Activated CD4-positive, alpha-beta T cell treated with anti-CD3 and anti-CD28 coated beads, Interleukin-2, amount 10 ng/mL, durations not matched to agents 7 days and 5 days (primary cell): ENCODE measurements at regions not wholly inside any gene's neighbourhood (a gene's known extent, or its start where the extent isn't known, plus 50 kb on each side); places are given as distances from the start of the nearest gene placed in this dataset.

Experiments used
- CTCF ChIA-PET: fragments of 350-600 bp; sonication (Branson Sonifier 250); formaldehyde crosslinking; loops from one replicate; lab custom pipeline; 2021; ENCODE audit warnings: antibody characterized with exemption; lab: Charles Lee
- POLR2A ChIA-PET: fragments of 350-600 bp; sonication (Branson Sonifier 250); formaldehyde crosslinking; loops from one replicate; lab custom pipeline; 2021; ENCODE audit warnings: antibody characterized with exemption; lab: Charles Lee
- DNase-seq: peaks from one replicate; pipeline ENCODE4 v3.0.0-alpha.2; 2020
- H3K27ac Mint-ChIP-seq: one replicate; pipeline ENCODE4 v1.8.0; 2021; ENCODE audit warnings: mild to moderate bottlenecking, moderate library complexity, mixed read lengths
- H3K27me3 Mint-ChIP-seq: one replicate; pipeline ENCODE4 v1.8.0; 2021; ENCODE audit warnings: mixed read lengths
- H3K36me3 Mint-ChIP-seq: one replicate; pipeline ENCODE4 v1.8.0; 2021; ENCODE audit warnings: low read depth, mixed read lengths
- H3K4me1 Mint-ChIP-seq: one replicate; pipeline ENCODE4 v1.8.0; 2021; ENCODE audit warnings: mixed read lengths
- H3K4me3 Mint-ChIP-seq: one replicate; pipeline ENCODE4 v1.8.0; 2021; ENCODE audit warnings: mild to moderate bottlenecking, moderate library complexity, mixed read lengths
- H3K9me3 Mint-ChIP-seq: one replicate; pipeline ENCODE4 v1.8.0; 2021; ENCODE audit warnings: mixed read lengths

GRCh38 chr20:40173872-40174271 lies 515.2 kb downstream of the MAFB start:
- no peak for DNase-seq
- POLR2A ChIA-PET: no interaction called here
- no peak overlapping the region for H3K4me3 Mint-ChIP-seq
- H3K9me3 Mint-ChIP-seq: no peaks in the 10 kb centered on the region
- CTCF ChIA-PET: interaction anchor here (0.9 kb wide), 1 partner anchor 14 kb away, joined by 3 read pairs; no protein-coding TSS in a partner anchor
- no peaks in the 10 kb centered on the region for H3K4me1 Mint-ChIP-seq
- H3K36me3 Mint-ChIP-seq: no peaks in the 10 kb centered on the region
- H3K27me3 Mint-ChIP-seq: no peaks in the 10 kb centered on the region
- H3K27ac Mint-ChIP-seq: no peak overlapping the region

GRCh38 chr20:40168981-40169620 lies 519.9 kb downstream of the MAFB start:
- Mint-ChIP-seq H3K4me1 (no peaks in the 10 kb centered on the region), H3K36me3 (no peaks in the 10 kb centered on the region), H3K27me3 (no peaks in the 10 kb centered on the region), H3K9me3 (no peaks in the 10 kb centered on the region), H3K4me3 (no peak overlapping the region), H3K27ac (no peak overlapping the region)
- ChIA-PET CTCF (no interaction called here), POLR2A (no interaction called here)
- no peak for DNase-seq

GRCh38 chr20:40161391-40161790 lies 527.6 kb downstream of the MAFB start:
- DNase-seq: no peak
- Mint-ChIP-seq H3K9me3 (no peaks in the 10 kb centered on the region), H3K4me3 (no peak overlapping the region), H3K36me3 (no peaks in the 10 kb centered on the region), H3K4me1 (no peaks in the 10 kb centered on the region), H3K27me3 (no peaks in the 10 kb centered on the region), H3K27ac (no peak overlapping the region)
- ChIA-PET POLR2A (no interaction called here), CTCF (no interaction called here)

- ChIA-PET CTCF (interaction anchor here (1.5 kb wide), 1 partner anchor 14 kb away, joined by 3 read pairs; no protein-coding TSS in a partner anchor), POLR2A (no interaction called here)
- Mint-ChIP-seq H3K27me3 (no peaks in the 10 kb centered on the region), H3K4me1 (no peaks in the 10 kb centered on the region), H3K4me3 (no peak overlapping the region), H3K27ac (no peak overlapping the region), H3K9me3 (no peaks in the 10 kb centered on the region), H3K36me3 (no peaks in the 10 kb centered on the region)
- DNase-seq: peak; percentile 28
Observed at GRCh38 chr20:40160097-40160550, 528.9 kb downstream of the MAFB start.

DNA sequence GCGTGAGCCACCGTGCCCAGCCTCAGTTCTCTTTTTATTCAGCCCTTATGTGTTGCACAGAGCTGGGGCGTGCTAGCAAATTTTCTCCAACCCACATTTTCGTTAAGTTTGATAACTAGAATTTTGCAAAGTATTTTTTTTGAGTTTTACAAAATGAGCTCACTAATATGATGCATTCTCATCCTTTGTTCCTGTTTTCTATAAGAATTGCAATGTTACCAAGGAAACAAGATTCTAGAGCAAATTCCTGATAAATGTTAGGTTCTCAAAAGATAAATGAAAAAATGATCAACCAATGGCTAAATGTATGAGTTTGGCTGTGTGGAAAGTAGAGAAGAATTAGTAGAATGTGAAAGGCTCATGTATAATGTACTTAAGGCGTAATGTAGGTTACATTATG lies 529.8 kb downstream of the MAFB start:
- Mint-ChIP-seq H3K4me3 (no peak overlapping the region), H3K27ac (no peak overlapping the region), H3K9me3 (no peaks in the 10 kb centered on the region), H3K27me3 (no peaks in the 10 kb centered on the region), H3K4me1 (no peaks in the 10 kb centered on the region), H3K36me3 (no peaks in the 10 kb centered on the region)
- DNase-seq: no peak
- ChIA-PET POLR2A (no interaction called here), CTCF (interaction anchor here (0.6 to 1.5 kb wide), 2 partner anchors 15 to 278 kb away, joined by 3 read pairs; no protein-coding TSS in a partner anchor)

DNA sequence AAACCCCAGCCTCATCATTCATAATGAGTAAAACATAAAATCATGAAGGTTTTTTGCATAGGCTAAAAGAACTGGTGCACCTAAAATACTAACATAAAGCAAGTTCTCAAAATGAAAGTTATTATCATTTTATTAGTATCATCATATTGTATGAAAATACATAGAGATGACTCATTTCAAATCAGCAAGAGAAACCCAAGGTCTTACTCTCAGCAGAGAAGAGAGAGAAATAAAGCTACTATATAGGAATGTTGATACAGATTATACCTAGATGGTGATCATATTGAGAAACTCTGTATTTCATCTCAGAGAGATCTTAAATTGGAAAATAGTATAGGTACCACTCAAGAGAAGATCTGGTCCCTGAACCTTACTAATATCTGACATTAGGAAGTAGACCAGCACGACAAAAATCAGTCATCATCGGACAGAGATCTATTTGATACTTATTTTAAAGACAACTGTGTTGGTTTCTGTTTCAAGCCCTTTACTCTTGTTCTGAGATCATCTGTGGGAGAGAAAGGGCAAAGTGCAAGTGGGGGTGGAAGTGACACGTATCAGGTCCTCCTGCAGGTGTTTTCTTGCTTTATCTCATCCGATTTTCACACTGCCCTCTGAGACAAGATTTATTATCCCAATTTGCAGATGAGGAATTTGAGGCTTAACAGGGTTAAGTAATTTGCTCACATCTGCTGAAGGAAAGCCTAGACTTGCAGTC lies 532.3 kb downstream of the MAFB start:
- Mint-ChIP-seq H3K36me3 (no peaks in the 10 kb centered on the region), H3K27ac (no peak overlapping the region), H3K4me1 (no peaks in the 10 kb centered on the region), H3K4me3 (no peak overlapping the region), H3K27me3 (no peaks in the 10 kb centered on the region), H3K9me3 (no peaks in the 10 kb centered on the region)
- ChIA-PET POLR2A (no interaction called here), CTCF (no interaction called here)
- no peak for DNase-seq

DNA sequence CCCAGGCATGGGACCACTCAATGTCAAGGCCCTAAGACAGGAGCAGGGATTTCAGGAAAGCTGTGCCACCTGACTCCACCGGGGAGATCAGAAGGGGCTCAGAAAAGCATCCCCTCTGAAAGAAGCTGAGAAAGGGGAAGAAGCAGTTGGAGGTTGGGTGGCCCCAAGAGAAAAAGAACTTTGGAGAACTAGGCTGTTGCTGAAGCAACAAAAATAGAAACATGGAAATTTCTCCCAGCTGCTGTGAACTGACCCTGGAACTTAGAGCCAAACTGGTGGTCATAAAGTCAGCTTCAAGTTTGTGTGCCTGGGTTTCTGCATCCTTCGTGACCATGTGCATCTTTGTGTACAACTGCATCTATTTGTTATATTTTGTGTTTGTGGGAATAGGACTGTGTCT lies 534.5 kb downstream of the MAFB start:
- Mint-ChIP-seq H3K36me3 (no peaks in the 10 kb centered on the region), H3K4me1 (no peaks in the 10 kb centered on the region), H3K27me3 (no peaks in the 10 kb centered on the region), H3K9me3 (no peaks in the 10 kb centered on the region), H3K27ac (no peak overlapping the region), H3K4me3 (no peak overlapping the region)
- ChIA-PET POLR2A (no interaction called here), CTCF (no interaction called here)
- no peak for DNase-seq

DNA sequence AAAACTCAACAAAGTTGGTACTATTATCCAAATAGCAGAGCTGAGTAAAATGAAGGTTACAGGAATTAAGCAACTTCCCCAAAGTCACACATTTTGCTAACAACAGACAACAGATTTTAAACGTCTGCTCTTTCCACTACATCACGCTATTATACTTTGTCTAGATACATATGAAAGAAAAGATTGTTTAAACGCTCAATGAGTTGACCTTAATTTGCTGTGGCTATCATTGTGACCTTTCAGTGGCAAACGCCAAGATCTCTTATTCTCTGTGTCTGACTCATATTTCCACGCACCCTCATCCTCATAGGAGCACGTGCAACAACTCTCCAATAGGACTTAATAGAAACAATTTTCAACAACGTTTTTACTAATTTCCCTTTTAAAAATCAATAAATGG lies 540.1 kb downstream of the MAFB start:
- ChIA-PET CTCF (no interaction called here), POLR2A (no interaction called here)
- H3K27ac Mint-ChIP-seq: no peak overlapping the region

DNA sequence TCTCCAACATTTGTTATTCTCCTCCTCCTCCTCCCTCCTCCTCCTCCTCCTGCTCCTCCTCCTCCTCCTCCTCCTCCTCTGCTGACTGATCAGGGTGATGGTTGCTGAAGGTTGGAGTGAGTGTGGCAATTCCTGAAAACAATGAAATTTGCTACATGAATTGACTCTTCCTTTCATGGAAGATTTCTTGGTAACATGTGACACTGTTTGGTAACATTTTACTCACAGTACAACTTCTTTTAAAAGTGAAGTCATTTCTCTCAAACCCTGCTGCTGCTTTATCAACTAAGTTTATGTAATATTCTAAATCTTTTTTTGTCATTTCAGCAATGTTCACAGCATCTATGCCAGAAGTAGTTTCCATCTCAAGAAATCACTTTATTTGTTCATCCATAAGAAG lies 543.0 kb downstream of the MAFB start:
- Mint-ChIP-seq H3K4me1 (no peaks in the 10 kb centered on the region), H3K27ac (no peak overlapping the region), H3K4me3 (no peak overlapping the region), H3K9me3 (no peaks in the 10 kb centered on the region), H3K36me3 (no peaks in the 10 kb centered on the region), H3K27me3 (no peaks in the 10 kb centered on the region)
- ChIA-PET POLR2A (no interaction called here), CTCF (no interaction called here)
- DNase-seq: no peak

More for the DNA sequence above, 540.1 kb downstream of the MAFB start:
- Mint-ChIP-seq H3K4me3 (no peak overlapping the region), H3K36me3 (no peaks in the 10 kb centered on the region), H3K27me3 (no peaks in the 10 kb centered on the region), H3K9me3 (no peaks in the 10 kb centered on the region), H3K4me1 (no peaks in the 10 kb centered on the region)
- DNase-seq: no peak

- DNase-seq: no peak
- ChIA-PET POLR2A (no interaction called here), CTCF (no interaction called here)
- Mint-ChIP-seq H3K27me3 (peaks cover 2% of the 10 kb centered on the region), H3K4me3 (no peak overlapping the region), H3K9me3 (no peaks in the 10 kb centered on the region), H3K36me3 (no peaks in the 10 kb centered on the region), H3K27ac (no peak overlapping the region), H3K4me1 (no peaks in the 10 kb centered on the region)
Observed at GRCh38 chr20:40144581-40144980, 544.5 kb downstream of the MAFB start.

DNA sequence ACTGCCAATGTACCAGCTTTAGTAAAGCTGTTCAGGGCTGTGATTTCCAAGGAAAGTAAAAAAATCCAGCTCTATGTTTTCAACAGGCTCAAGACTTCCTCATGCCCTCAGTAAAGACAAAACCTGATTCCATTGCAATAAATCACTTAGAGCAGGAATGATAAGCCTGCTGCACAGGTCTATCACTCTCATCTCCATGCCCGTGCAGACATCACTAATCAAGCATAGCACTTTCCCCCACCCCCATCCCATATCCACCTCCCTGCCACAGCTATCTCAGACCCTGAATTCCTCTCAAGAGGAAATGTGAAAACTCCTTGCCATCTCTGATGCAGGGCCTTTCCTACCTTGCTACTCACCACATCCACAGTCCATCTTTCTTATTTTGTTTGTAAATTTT lies 554.9 kb downstream of the MAFB start:
- Mint-ChIP-seq H3K4me1 (no peaks in the 10 kb centered on the region), H3K36me3 (no peaks in the 10 kb centered on the region), H3K4me3 (no peak overlapping the region), H3K9me3 (no peaks in the 10 kb centered on the region), H3K27ac (no peak overlapping the region), H3K27me3 (peaks cover 2% of the 10 kb centered on the region)
- POLR2A ChIA-PET: no interaction called here
- CTCF ChIA-PET: no interaction called here
- no peak for DNase-seq

- no peaks in the 10 kb centered on the region for H3K9me3 Mint-ChIP-seq
- H3K4me1 Mint-ChIP-seq: no peaks in the 10 kb centered on the region
- ChIA-PET POLR2A (no interaction called here), CTCF (no interaction called here)
- H3K36me3 Mint-ChIP-seq: no peaks in the 10 kb centered on the region
- H3K27ac Mint-ChIP-seq: no peak overlapping the region
- H3K4me3 Mint-ChIP-seq: no peak overlapping the region
- no peak for DNase-seq
- no peaks in the 10 kb centered on the region for H3K27me3 Mint-ChIP-seq
Observed at GRCh38 chr20:40120827-40121226, 568.2 kb downstream of the MAFB start.

GRCh38 chr20:40111282-40111681 lies 577.8 kb downstream of the MAFB start:
- ChIA-PET CTCF (no interaction called here), POLR2A (no interaction called here)
- Mint-ChIP-seq H3K27ac (no peak overlapping the region), H3K27me3 (no peaks in the 10 kb centered on the region), H3K36me3 (no peaks in the 10 kb centered on the region), H3K4me1 (no peaks in the 10 kb centered on the region), H3K9me3 (no peaks in the 10 kb centered on the region), H3K4me3 (no peak overlapping the region)
- DNase-seq: no peak
